22Rv1 (cell line): ENCODE measurements at regions not wholly inside any gene's neighbourhood (a gene's known extent, or its start where the extent isn't known, plus 50 kb on each side); places are given as distances from the start of the nearest gene placed in this dataset.

ENCODE experiments used
- H3K27ac ChIP-seq: fragments of 450-650 bp; 2 replicates; pipeline ENCODE4 v1.5.1; 2017
- ZFX ChIP-seq: fragments of 450-650 bp; IDR thresholded peaks from 2 replicates; pipeline ENCODE4 v1.6.1; 2017; ENCODE audit warnings: antibody characterized with exemption, borderline replicate concordance
- TF ChIP-seq, protein P1 (sequence below): fragments of 450-650 bp; IDR thresholded peaks from 2 replicates; pipeline ENCODE4 v1.5.1; 2017; ENCODE audit warnings: mild to moderate bottlenecking

DNA sequence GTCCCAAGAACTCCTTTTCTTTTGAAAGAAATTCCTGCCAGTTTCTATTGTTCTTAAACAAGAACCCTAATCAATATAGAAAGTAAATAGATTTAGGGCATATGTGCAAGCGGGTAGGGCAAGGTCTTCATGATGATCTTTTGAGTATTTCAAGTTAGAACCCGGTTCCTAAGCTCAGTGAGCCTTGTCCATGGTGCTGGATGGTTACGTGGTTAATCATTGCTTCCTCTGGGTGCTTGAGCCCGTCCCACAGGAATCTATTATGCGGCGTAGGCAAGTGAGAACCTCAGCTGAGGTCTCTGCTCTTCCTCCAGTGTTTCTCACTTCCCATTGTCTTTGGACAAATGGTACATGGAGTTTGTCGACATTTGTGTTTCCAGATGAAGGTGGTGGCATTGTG lies 580.8 kb upstream of the EEF2KMT start:
- TF ChIP-seq, protein P1, sequence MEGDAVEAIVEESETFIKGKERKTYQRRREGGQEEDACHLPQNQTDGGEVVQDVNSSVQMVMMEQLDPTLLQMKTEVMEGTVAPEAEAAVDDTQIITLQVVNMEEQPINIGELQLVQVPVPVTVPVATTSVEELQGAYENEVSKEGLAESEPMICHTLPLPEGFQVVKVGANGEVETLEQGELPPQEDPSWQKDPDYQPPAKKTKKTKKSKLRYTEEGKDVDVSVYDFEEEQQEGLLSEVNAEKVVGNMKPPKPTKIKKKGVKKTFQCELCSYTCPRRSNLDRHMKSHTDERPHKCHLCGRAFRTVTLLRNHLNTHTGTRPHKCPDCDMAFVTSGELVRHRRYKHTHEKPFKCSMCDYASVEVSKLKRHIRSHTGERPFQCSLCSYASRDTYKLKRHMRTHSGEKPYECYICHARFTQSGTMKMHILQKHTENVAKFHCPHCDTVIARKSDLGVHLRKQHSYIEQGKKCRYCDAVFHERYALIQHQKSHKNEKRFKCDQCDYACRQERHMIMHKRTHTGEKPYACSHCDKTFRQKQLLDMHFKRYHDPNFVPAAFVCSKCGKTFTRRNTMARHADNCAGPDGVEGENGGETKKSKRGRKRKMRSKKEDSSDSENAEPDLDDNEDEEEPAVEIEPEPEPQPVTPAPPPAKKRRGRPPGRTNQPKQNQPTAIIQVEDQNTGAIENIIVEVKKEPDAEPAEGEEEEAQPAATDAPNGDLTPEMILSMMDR: no peak
- no peak for TF ChIP-seq ZFX
- H3K27ac ChIP-seq: no peak overlapping the region

DNA sequence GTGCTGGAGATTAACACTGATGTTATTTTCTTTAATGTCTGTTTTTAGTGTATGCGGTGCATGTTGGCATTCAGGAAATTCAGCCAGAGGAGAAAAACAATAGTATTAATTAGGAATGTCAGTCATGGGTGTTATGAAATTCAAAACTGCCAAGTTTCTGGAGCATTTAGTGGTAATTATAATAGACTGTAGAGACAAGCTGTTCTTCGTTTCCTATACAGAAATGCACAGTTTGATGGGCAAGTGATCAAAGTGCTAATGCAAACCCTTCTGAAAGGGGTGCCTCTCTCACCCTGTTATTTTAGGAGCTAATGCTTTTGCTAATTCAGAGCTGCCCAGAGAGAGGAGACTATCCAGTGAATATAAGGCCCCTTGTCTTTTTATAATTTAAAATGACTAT lies 573.8 kb upstream of the EEF2KMT start:
- TF ChIP-seq ZFX: no peak
- TF ChIP-seq, protein P1: no peak
- no peak overlapping the region for H3K27ac ChIP-seq

DNA sequence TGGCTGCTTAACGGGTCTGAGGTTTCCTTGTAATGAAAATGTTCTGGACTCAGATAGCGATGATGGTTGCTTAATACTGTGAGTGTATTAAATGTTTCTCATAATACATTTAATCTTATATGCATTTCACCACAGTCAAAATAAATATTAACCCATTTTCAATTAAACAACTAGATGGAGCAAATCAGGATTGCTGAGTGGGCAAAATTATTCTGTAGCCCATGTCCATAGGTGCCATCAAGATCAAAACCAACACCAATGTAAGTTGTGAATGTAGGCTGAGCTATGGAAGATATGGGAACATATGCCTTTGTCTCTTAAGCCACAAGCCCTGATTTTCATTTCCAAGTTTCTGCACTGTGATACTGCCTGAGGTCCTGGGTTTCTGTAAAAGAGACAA lies 572.6 kb upstream of the EEF2KMT start:
- H3K27ac ChIP-seq: no peak overlapping the region
- TF ChIP-seq, protein P1: no peak
- no peak for TF ChIP-seq ZFX

DNA sequence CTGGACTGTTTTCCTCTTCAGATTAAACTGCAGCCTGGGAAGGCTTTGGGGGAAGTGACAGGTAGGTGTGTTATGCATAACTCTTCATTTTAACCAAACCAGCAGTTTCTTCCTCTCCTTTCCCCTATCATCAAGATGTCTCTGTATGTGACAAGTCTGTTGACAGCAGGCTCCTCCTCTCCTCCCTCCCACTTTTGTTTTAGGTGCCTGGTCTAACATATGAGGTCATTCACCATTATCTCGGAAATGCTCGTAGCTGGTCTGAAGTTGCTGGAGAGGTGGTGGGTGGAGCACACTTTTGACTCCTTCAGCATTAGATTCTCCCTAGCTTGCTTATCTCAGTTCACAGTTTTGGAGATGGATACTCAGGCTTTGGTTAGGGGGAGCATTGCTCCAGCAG lies 571.0 kb upstream of the EEF2KMT start:
- TF ChIP-seq, protein P1: no peak
- no peak for TF ChIP-seq ZFX
- no peak overlapping the region for H3K27ac ChIP-seq

DNA sequence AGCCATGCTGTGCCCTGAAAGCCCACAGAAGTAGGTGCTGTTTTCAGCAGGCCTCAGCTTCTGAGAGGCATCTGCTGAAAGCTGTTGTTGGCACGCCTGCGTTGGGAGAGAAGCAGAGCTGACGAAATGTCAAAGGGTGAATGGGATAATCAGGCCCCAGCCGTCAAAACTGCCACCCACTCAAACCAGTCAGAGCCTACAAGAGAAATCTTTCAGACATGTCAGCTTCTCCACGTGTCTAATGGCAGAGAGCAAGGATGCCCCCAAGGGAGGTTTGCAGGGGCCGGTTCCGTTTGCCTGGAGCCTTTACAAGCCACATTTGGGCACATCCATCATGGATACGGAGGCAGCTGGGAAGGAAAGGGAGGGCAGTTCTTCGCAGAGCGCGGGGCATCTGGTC lies 568.2 kb upstream of the EEF2KMT start:
- H3K27ac ChIP-seq: no peak overlapping the region
- TF ChIP-seq, protein P1: no peak
- TF ChIP-seq ZFX: no peak

DNA sequence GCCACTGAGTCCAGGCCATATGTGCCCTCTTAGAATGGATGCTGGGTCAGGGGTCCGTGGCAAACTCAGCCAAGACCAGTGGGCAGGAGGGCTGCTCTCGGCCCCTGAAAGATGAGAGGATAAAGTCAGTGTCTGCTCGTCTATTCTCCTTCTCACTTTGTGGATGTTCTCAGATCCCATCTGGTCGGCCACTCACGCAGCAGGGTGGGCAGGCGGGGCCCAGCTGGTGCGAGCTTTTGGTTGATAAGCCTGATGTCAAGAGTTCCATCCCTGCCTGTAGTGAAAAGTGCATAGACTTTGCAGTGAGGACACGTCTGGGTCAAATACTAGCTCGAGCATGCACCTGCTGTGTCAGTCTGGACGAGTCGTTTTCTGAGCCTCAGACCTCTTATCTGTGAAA lies 556.2 kb upstream of the EEF2KMT start:
- H3K27ac ChIP-seq: no peak overlapping the region
- TF ChIP-seq, protein P1: no peak
- no peak for TF ChIP-seq ZFX

DNA sequence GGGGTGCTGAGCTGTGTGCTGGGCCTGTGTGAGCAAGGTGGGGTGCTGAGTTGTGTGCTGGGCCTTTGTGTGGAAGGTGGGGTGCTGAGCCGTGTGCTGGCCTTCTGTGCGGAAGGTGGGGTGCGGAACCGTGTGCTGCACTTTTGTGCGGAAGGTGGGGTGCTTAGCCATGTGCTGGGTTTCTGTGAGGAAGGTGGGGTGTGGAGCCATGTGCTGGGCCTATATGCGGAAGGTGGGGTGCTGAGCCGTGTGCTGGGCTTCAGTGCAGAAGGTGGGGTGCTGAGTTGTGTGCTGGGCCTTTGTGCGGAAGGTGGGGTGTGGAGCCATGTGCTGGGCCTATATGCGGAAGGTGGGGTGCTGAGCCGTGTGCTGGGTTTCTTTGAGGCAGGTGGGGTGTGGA lies 555.4 kb upstream of the EEF2KMT start:
- H3K27ac ChIP-seq: no peak overlapping the region
- TF ChIP-seq, protein P1: no peak
- TF ChIP-seq ZFX: no peak
